Lower lobe of right lung (tissue), 2 donors: ENCODE measurements at regions not wholly inside any gene's neighbourhood (a gene's known extent, or its start where the extent isn't known, plus 50 kb on each side); places are given as distances from the start of the nearest gene placed in this dataset.
"Not testable (repeated sequence)": the region's sequence is repeated elsewhere in the genome, so short reads cannot be mapped to it uniquely, and the experiment has no call there.

Source experiments
- ATAC-seq, 2 donors: fragments of 200-7000 bp; cut with Tn5 transposase; one replicate each; pipeline ENCODE4 v1.9.1; 2020 to 2022; ENCODE audit warnings: mild to moderate bottlenecking in 2 of 2, moderate library complexity in 2 of 2
- DNase-seq: peaks from one replicate; pipeline ENCODE4 v3.0.0-alpha.2; 2020
- H3K27ac ChIP-seq: fragments of 200-600 bp; one replicate; pipeline ENCODE4 v1.8.0; 2022
- H3K27me3 ChIP-seq: fragments of 200-600 bp; one replicate; pipeline ENCODE4 v1.8.0; 2022; ENCODE audit warnings: low read depth
- H3K36me3 ChIP-seq: fragments of 200-600 bp; one replicate; pipeline ENCODE4 v1.8.0; 2022; ENCODE audit warnings: mild to moderate bottlenecking
- H3K4me1 ChIP-seq: fragments of 200-600 bp; one replicate; pipeline ENCODE4 v1.8.0; 2022
- H3K4me3 ChIP-seq: fragments of 200-600 bp; one replicate; pipeline ENCODE4 v1.8.0; 2022; ENCODE audit warnings: mild to moderate bottlenecking
- H3K9me3 ChIP-seq: fragments of 200-600 bp; one replicate; pipeline ENCODE4 v1.8.0; 2022
- intact Hi-C: fragments of 100-400 bp; cut with DNase I; formaldehyde crosslinking; loops from one replicate; pipeline ENCODE4 v1.11.0; 2022
- donor health status: DM: no; HTN: yes; CAD: no; lungs with severe emphysema.

DNA sequence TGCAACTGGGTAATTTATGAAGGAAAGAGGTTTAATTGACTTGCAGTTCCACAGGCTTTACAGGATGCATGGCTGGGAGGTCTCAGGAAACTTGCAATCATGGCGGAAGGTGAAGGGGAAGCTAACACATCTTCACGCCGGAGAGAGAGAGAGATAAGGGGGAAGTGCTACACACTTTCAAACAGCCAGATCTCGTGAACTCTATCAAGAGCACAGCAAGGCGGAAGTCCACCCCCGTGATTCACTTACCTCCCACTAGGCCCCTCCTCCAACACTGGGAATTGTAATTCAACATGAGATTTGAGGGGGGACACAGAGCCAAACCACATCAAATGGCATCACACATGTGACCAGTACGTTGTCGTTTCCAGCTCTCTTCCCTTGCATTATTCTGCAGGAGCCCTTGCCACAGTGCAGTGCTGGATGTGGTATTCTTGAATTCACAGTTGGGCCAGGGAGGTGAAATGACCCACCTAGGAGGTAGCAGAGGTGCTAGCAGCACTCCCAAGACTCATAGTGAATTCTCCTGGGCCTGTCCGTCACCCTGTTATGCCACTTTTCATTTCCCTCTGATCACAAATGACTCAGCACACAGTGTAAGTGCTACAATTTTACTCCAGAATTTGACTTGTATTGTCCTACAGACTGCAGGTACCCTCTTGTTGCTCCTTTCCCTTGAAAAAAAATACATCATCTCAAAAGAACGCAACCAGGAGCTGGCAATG is 179.2 kb upstream of the PLGLB2 start:
- H3K27ac ChIP-seq, H3K9me3 ChIP-seq, H3K36me3 ChIP-seq, H3K4me3 ChIP-seq, H3K27me3 ChIP-seq, intact Hi-C loops, H3K4me1 ChIP-seq: not testable (repeated sequence)
- peak; percentile 36 to 47 for ATAC-seq
- peak; percentile 51 for DNase-seq

DNA sequence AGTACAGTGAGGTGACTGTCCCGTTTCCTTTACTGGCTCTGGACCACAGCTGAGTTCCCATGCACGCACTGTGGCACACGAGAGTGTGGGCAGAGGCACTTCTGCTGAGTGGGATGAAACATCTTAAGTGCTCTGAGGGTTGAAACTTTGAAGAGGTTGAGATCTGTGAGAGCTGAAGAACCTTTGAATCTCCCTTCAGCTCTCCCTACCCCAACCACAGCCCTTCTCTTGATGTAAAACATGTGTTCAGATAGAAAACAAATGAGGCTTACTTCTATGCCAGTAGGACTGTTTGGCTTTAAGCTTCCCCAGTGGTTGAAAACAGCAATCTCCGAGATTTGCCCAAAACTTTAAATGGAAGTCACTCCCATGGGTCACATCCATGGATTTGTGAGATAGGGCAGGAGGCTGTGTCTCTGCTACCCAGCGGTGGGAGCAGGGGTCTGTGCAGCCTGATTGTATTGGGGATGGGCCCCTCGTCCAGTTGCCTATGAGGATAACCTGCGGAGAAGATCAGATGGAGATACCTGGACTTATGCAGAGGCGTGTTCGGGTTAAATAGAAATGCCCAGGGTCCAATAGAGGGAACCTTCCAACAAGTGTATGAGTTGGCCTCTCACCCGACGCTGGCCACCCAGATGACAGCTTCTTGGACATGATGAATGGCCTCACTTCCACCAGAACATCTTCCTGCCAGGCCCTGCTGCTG is 178.0 kb upstream of the PLGLB2 start:
- DNase-seq, H3K36me3 ChIP-seq, H3K27me3 ChIP-seq, H3K4me1 ChIP-seq, H3K9me3 ChIP-seq, ATAC-seq, H3K27ac ChIP-seq, intact Hi-C loops, H3K4me3 ChIP-seq: not testable (repeated sequence)

DNA sequence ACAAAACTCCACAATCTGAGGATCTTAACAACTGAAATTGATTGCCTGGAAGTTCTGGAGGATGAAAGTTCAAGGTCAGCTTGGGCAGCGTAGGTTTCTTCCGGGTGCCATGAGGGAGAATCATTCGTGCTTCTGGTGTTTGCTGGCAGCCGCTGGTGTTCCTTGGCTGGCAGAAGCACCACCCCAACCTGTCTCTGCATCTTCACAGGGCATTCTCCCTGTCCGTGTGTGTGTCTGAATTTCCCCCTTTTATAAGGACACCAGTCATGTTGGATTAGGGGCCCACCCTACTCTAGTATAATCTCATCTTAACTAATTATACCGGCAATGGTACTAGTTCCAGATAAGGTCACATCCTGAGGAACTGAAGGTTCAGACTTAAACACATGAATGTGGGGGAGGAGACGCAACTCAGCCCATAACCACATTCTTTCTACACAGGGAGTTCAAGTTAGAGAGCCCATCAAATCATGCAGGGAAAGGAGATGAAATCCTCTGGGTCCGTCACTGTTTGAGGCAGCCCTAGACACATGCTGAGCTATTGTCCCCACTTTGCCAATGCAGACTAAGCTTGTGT is 175.9 kb upstream of the PLGLB2 start:
- H3K27ac ChIP-seq, H3K4me3 ChIP-seq, DNase-seq, intact Hi-C loops, H3K27me3 ChIP-seq, H3K4me1 ChIP-seq, H3K9me3 ChIP-seq, ATAC-seq, H3K36me3 ChIP-seq: not testable (repeated sequence)

DNA sequence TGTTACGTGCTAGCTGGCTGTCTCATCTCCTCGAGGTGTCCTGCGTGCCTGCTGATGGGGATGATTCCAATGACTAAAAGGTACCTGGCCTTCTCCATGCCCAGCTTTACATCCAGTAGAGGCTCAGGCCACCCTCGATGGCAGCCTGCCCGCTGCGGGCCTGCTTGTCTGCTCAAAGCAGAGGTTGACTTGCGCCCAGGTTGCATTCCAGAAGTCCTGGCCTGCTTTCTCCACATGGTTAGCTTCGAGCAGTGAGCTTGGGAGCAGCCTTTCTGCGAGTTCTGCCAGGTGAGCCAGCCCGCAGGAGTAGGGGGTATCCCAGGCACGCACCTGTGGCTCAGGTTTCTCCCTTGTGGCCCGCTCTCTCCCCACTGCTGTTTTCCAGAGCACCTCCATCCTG is 175.0 kb upstream of the PLGLB2 start:
- H3K4me3 ChIP-seq, H3K4me1 ChIP-seq, ATAC-seq, DNase-seq, H3K9me3 ChIP-seq, H3K36me3 ChIP-seq, H3K27ac ChIP-seq, intact Hi-C loops, H3K27me3 ChIP-seq: not testable (repeated sequence)

DNA sequence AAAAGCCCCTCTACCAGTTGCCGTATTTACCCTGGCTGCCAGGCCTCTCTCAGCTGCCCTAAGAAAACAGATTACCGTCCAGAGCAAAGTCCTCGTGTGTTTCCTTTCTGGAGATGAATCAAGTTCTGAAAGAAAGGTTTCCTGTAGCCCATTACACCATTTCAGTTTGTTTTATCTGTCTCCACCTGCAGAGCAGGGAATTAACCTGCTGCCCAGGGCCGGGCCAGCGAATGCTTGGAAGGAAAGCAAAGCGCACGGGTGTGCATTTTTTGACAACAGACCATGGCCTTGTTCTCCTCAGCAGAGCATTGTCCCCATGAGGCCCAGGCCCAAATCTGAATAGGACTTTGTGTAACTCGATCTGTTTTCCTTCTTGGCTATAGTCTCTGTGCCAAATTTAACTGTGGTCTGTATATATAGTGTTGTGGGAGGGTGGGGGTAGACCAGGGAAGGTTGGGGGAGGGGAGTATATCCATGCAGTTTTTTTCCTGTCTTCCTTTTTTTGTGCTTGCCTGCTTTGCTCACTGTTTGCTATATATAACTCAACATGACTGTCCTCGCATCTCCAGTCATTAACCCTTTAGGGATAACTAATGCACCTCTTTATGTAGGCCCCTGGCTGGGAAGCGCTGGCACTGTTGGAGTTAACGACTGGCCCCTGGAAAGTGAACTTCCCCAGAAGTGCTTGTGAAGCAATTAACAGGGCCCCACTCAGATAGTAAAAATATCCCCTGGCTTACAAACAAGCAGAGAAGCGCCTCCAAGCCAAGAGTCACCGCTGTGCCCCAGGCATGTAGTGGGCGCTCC is 174.3 kb upstream of the PLGLB2 start:
- ATAC-seq, H3K27me3 ChIP-seq, H3K9me3 ChIP-seq, DNase-seq, H3K4me1 ChIP-seq, intact Hi-C loops, H3K36me3 ChIP-seq, H3K4me3 ChIP-seq, H3K27ac ChIP-seq: not testable (repeated sequence)

DNA sequence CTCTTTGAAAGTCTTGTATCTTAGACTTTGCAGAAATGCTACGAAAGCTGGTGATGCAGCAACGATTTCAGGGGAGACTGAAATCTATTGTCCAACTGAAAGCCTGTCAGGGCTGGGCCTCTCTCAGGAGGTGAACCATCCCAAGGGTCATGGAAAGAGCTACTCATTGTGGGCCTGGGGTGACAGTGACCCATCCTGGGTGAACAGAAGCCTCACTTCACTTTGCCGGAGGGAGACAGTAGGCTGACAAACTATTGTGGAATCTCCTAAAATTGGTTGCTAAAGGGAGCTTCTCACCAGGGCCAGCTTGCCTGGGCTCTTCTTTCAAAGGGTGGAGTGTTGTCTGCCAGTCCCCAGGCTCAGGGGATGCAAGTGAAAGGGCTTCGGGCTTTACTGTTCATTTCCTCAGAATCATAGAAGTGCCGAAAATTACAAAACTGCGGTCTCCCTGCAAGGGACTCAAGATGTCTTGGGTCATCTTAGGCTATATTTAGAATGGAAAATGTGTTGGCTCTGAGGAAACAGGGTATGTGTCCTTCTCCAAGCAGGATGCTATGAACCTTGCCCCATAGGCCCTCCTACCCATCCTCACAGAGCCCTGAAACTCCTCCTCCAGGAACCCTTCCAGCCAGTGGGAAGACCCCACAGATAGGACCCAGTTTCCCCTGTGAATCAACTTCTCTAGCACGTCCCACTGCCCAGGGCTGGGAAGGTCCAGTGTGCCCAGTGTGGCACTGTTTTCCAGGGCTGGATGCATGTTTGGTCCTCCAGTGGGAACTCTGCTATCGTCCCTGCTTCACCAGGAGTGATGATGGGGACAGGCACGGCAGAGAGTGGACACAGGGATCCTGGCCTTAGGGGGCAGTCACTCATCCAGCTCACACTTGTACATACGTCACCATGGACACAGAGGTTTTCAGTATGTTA is 173.4 kb upstream of the PLGLB2 start:
- H3K9me3 ChIP-seq, DNase-seq, H3K27me3 ChIP-seq, H3K4me3 ChIP-seq, H3K4me1 ChIP-seq, H3K36me3 ChIP-seq, H3K27ac ChIP-seq, intact Hi-C loops: not testable (repeated sequence)
- peak; percentile 37 to 45 for ATAC-seq

DNA sequence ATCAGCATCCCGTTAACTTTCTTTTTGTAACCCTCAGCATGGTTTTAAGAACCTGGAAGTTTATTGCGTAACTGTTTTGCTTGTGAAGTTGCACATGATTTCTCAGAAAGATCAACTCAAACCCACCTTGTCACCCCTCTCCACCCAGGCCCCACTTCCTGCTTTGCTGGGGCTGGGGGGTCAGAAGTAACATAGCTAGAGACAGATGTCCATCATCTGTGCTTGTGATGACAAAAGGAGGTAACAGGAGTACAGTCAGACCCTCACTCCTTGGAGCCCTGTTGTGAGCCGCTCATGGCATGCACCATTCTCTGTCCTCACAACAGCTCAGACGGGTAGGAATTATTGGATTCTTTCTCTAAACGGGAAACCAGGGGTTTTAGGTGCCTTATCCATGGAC is 172.7 kb upstream of the PLGLB2 start:
- DNase-seq, H3K27ac ChIP-seq, ATAC-seq, H3K36me3 ChIP-seq, H3K27me3 ChIP-seq, H3K4me3 ChIP-seq, intact Hi-C loops, H3K4me1 ChIP-seq, H3K9me3 ChIP-seq: not testable (repeated sequence)

DNA sequence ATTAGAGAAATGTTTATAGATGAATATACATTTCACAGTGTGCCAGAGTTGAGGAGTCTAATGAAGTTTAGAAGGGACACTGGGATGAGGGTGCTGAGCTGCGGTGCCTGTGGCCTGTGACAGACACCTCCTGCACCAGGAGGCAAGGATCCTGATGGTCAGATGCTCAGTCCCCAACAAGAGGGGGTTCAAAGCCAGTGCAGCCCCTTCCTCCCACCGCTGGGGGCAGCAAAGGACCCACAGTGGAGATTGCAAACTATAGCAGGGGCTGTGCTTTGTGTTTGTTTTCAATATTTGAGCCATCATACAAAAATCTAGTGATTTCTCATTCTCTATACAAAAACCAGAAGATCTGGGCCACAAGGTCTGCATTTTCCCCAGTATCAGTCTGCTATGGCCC is 170.5 kb upstream of the PLGLB2 start:
- H3K27ac ChIP-seq, intact Hi-C loops, H3K36me3 ChIP-seq, H3K4me3 ChIP-seq, H3K27me3 ChIP-seq, H3K4me1 ChIP-seq, DNase-seq, ATAC-seq, H3K9me3 ChIP-seq: not testable (repeated sequence)

DNA sequence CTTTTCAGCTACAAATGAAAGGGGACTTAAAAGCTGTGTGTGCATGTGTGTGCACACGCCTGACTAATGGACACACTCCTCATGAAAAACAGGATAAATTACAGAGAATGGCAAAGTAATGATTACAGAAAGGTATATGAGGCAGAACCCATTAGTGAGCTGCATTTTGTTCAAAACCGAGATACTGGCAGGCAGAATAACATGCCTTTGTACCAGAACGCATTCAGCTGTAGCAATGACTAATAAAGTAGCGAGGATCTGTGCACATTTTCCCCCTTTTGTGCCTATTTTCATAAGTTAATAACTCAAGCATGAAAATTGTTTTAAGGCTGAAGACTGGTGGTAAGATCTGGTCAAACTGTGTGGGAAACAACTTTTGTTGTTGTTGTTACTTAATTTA is 165.7 kb upstream of the PLGLB2 start:
- DNase-seq, ATAC-seq, H3K9me3 ChIP-seq, H3K27me3 ChIP-seq, H3K4me1 ChIP-seq, H3K27ac ChIP-seq, H3K36me3 ChIP-seq, H3K4me3 ChIP-seq, intact Hi-C loops: not testable (repeated sequence)

DNA sequence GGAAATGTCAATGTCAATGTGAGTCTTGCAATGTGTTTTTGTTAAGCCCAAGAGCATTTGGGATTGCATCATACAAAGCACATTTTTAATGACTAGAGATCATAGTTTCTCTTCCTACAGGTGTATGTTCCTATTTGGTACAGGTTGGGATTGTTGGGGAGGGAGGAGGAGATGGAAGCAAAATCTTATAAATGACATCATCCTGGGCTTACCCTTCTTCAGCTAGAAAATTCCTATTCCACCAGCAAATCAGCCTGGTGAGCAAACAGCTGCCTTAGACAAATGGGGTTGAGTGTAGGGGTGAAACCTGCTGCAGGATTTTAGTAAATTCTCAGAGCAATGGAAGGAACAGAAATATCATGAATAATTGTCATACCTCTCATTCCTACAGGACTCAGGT is 165.3 kb upstream of the PLGLB2 start:
- intact Hi-C loops, H3K4me1 ChIP-seq, H3K4me3 ChIP-seq, ATAC-seq, H3K9me3 ChIP-seq, H3K36me3 ChIP-seq, DNase-seq, H3K27me3 ChIP-seq, H3K27ac ChIP-seq: not testable (repeated sequence)

DNA sequence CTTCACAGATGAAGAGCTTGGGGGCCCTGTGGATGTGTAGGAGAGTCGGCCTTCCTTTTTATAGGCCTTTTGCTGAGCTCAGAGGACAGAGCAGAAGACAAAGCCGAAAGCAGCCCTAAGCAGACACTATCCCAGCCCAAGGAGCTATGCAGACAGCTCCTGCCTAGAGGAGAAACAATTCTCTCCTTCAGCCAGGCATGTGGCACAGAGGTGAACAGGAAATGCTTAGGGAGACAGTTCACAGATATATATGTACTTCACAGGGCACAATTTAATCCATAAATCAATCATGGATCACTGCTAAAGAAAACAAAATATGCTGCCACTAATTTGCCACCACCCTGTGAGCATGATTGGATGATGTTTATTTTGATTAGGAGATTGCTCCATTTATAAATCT is 164.5 kb upstream of the PLGLB2 start:
- H3K36me3 ChIP-seq, ATAC-seq, H3K27me3 ChIP-seq: not testable (repeated sequence)

DNA sequence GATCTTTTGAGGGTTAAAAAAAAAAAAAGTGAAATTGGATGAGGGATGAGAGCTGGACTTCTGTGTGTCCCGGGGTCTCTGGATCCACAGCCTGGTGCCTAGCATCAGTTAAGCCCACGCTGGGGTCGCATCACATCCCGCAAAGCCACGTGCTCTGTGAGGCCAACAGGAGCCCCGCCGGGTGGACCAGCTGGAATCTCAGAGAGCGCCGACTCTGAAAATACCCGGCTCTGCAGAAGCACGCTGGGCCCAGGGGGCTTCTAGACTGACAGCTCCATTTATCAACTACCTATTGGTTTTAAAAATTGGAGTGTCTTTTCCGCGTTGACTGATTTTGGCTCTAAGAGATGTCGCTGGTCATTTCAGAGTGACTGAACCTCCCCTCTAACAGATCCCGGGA is 164.1 kb upstream of the PLGLB2 start:
- intact Hi-C loops, H3K4me1 ChIP-seq, H3K9me3 ChIP-seq, ATAC-seq, DNase-seq, H3K27ac ChIP-seq, H3K36me3 ChIP-seq, H3K27me3 ChIP-seq: not testable (repeated sequence)
- H3K4me3 ChIP-seq: peak overlapping the region; percentile 25

More for the DNA sequence above, 164.5 kb upstream of the PLGLB2 start:
- DNase-seq, H3K4me1 ChIP-seq, H3K9me3 ChIP-seq, H3K4me3 ChIP-seq, intact Hi-C loops, H3K27ac ChIP-seq: not testable (repeated sequence)
